ENCODE measurements at regions not wholly inside any gene's neighbourhood (a gene's known extent, or its start where the extent isn't known, plus 50 kb on each side); places are given as distances from the start of the nearest gene placed in this dataset.
"Not testable (repeated sequence)": the region's sequence is repeated elsewhere in the genome, so short reads cannot be mapped to it uniquely, and the experiment has no call there.

DNA sequence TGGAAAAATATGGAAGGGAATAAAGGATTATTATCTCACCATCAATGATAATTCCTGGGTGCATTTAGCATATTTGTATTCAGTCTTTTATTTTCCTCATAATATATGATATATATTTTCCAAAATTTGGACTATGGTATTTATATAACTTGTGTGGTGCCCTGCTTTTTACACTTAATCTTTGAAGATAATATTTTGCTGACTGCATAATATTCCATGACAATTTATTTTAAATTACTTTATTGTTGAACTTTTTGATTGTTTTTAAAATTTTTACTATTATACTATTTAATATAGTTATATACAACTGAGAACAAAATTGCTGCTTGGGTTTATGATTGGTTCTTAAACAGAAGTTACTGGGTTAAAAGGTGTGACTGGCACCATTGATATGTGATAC is 212.3 kb downstream of the TTC6 start:
- no peaks in the 10 kb centered on the region for H3K4me1 ChIP-seq (ENCODE audit: control insufficient read depth, insufficient read depth, low read length)
- no peak overlapping the region for H3K4me3 ChIP-seq (ENCODE audit: low read length)
- no peaks in the 10 kb centered on the region for H3K36me3 ChIP-seq (ENCODE audit: control insufficient read depth, insufficient read depth, low read length)
- no peak overlapping the region for H3K27ac ChIP-seq (ENCODE audit: low read depth, low read length)
- no peaks in the 10 kb centered on the region for H3K27me3 ChIP-seq (ENCODE audit: control insufficient read depth, insufficient read depth, low read length)
- H3K9ac ChIP-seq (ENCODE audit: low read length) = no peak overlapping the region

DNA sequence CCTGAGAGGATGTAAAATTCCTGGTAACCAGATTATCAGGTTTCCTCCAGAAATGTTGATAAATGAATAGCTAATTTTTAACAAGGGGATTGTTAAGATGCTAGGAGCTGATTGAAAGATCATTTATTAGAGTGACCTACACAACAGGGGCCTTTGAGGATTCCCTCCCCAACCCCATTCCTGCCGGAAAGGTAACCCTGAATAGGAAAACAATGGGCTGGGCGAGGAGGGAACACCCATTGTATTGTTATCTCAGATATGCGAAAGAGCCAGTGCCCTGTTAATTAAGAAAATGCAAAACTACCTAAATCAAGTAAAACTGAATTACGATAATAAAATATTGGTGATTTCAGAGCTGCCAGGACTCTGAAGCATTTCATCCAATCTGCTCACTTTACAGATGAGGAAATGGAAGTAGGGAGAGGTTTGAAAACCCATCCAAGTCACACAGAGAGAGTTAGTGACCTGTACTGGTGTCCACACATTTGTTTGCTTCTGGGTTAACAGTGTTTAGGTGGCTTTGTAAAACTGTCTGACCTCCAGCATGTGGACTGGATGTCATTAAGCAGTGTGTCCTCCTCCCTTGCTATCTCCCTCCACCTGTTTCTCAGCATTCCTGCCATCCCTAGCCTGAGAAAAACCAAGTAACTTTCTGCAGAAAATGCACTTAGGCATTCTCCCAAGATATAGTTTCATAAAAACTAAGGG is 214.8 kb downstream of the TTC6 start:
- Histone ChIP-seq H3K27me3 (ENCODE audit: control insufficient read depth, insufficient read depth, low read length) (no peaks in the 10 kb centered on the region), H3K4me1 (ENCODE audit: control insufficient read depth, insufficient read depth, low read length) (no peaks in the 10 kb centered on the region)

DNA sequence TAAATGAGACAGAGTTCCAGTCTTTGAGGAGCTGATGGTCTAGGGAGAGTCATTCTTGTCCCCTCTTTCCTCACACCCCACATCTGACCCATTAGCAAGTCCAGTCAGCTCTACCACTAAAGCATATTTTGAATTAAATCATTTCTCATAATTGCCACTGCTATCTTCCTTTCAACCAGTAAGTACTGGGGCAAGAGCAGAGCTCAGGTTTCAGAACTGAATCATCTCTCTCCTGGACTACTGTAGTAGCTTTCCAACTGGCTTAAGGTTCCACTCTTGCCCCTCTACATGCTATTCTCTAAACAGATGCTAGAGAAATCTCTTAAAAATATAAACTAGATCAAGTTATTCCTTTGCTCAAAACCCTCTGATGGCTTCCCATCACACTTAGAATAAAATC is 218.3 kb downstream of the TTC6 start:
- no peak overlapping the region for H3K27ac ChIP-seq (ENCODE audit: low read depth, low read length)
- H3K4me3 ChIP-seq (ENCODE audit: low read length) = no peak overlapping the region
- H3K27me3 ChIP-seq (ENCODE audit: control insufficient read depth, insufficient read depth, low read length) = no peaks in the 10 kb centered on the region
- H3K4me1 ChIP-seq (ENCODE audit: control insufficient read depth, insufficient read depth, low read length) = no peaks in the 10 kb centered on the region
- H3K36me3 ChIP-seq (ENCODE audit: control insufficient read depth, insufficient read depth, low read length) = no peaks in the 10 kb centered on the region
- H3K9ac ChIP-seq (ENCODE audit: low read length) = no peak overlapping the region

More for the DNA sequence above, 214.8 kb downstream of the TTC6 start:
- H3K4me3 ChIP-seq (ENCODE audit: low read length) = no peak overlapping the region
- no peaks in the 10 kb centered on the region for H3K36me3 ChIP-seq (ENCODE audit: control insufficient read depth, insufficient read depth, low read length)
- H3K9ac ChIP-seq (ENCODE audit: low read length) = no peak overlapping the region
- no peak overlapping the region for H3K27ac ChIP-seq (ENCODE audit: low read depth, low read length)

DNA sequence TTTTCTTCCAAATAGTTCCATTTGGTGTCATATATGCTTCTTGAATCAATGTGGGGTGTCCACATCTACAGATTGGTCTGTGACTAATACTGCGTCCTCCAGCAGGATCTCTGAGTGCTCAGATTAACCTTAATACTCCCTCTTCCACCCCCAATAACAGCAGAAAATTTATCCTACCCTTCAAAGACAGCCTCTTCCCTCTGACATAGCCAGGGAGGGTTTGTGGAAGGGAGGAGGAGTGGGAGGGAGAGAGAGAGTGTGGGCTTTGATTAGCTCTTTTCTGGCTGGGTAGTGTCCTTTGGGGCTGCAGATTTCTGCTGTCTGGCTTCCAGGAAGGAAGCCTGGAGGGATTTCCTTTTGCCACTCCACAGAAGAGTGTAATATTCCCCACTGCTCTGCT is 220.7 kb downstream of the TTC6 start:
- H3K4me3 ChIP-seq (ENCODE audit: low read length) = no peak overlapping the region
- H3K27me3 ChIP-seq (ENCODE audit: control insufficient read depth, insufficient read depth, low read length) = no peaks in the 10 kb centered on the region
- no peaks in the 10 kb centered on the region for H3K4me1 ChIP-seq (ENCODE audit: control insufficient read depth, insufficient read depth, low read length)
- no peak overlapping the region for H3K27ac ChIP-seq (ENCODE audit: low read depth, low read length)
- no peaks in the 10 kb centered on the region for H3K36me3 ChIP-seq (ENCODE audit: control insufficient read depth, insufficient read depth, low read length)
- H3K9ac ChIP-seq (ENCODE audit: low read length) = no peak overlapping the region

DNA sequence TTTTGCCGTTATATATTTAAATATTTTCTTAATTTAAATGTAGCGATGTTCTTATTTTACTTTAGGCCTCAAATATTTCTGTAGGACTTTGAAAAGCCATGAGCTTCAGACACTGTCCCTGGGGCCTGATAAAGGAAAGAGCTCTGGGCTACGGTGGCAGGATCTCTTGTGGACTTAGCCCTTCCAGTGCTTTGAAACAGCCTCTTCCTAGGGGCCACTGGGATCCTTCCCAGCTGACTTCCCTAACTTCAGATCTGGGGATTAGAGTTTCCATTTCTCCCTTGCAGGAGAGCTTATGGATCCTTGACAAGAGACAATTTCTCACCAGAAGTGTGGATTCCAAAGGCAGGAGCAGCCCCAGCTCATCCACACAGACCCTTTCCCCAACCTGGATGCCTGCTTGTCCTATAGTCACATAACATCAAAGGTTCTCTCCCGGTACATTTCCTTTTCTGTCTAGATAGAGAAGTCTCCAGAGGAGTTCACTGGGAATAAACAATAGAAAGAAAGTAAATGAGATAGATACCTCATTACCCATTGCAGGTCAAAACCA is 221.4 kb downstream of the TTC6 start:
- Histone ChIP-seq H3K27ac (ENCODE audit: low read depth, low read length) (no peak overlapping the region), H3K4me1 (ENCODE audit: control insufficient read depth, insufficient read depth, low read length) (no peaks in the 10 kb centered on the region), H3K9ac (ENCODE audit: low read length) (no peak overlapping the region), H3K27me3 (ENCODE audit: control insufficient read depth, insufficient read depth, low read length) (no peaks in the 10 kb centered on the region), H3K4me3 (ENCODE audit: low read length) (no peak overlapping the region), H3K36me3 (ENCODE audit: control insufficient read depth, insufficient read depth, low read length) (no peaks in the 10 kb centered on the region)

DNA sequence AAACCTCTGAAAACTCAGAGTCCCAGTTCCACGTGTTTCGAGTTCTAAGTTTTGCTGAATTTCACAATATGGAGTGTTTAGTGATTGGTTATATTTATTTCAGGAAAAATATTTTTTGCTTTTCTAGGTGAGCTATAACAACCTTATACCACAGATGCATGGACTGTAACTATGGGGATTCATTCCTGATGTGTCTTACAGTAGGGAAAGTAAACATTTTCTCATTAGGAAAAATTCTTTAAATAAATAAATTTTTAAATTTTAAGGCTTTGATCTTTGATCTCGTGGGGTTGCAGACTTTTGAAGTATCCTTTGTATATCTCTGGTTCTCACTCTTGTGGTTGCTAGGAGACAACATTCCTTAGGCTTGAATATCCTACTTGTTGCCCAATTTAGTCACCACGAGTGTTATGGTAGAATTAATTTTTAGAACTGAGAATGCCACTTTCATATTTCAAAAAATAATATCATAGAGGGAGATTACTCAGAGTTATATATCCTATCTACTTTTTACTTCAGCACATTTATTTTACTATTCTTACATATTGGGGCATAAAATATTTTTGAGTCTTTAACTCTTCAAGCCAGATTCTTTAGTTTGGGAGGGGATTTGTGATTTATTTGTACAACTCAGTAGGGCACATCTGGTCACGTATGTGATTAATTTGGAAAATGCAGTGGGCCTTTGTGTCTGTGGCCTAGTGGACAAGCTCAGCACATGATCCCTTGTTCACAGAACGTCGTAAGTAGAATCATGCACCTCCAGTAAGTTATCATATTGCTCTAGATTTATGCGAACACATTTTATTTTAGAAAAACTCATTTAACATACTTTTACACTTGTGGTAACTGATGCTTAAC is 224.0 kb downstream of the TTC6 start:
- no peaks in the 10 kb centered on the region for H3K4me1 ChIP-seq (ENCODE audit: control insufficient read depth, insufficient read depth, low read length)
- H3K27ac ChIP-seq (ENCODE audit: low read depth, low read length) = no peak overlapping the region
- H3K36me3 ChIP-seq (ENCODE audit: control insufficient read depth, insufficient read depth, low read length) = no peaks in the 10 kb centered on the region
- H3K27me3 ChIP-seq (ENCODE audit: control insufficient read depth, insufficient read depth, low read length) = no peaks in the 10 kb centered on the region
- H3K9ac ChIP-seq (ENCODE audit: low read length) = no peak overlapping the region
- H3K4me3 ChIP-seq (ENCODE audit: low read length) = no peak overlapping the region

DNA sequence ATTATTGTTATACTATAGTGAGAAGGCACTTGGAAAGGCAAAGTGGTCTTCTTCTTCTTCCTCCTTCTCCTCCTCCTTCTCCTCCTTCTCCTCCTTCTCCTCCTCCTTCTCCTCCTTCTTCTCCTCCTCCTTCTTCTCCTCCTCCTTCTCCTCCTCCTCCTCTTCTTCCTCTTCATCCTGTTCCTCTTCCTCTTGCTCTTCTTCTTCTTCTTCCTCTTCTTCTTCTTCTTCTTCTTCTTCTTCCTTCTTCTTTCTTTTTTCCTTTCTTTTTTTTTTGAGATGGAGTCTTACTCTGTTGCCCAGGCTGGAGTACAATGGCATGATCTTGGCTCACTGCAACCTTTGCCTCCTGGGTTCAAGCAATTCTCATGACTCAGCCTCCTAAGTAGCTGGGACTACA is 225.4 kb downstream of the TTC6 start:
- not testable (repeated sequence) for H3K4me1 ChIP-seq (ENCODE audit: control insufficient read depth, insufficient read depth, low read length); H3K36me3 ChIP-seq (ENCODE audit: control insufficient read depth, insufficient read depth, low read length); H3K27me3 ChIP-seq (ENCODE audit: control insufficient read depth, insufficient read depth, low read length); H3K4me3 ChIP-seq (ENCODE audit: low read length); H3K27ac ChIP-seq (ENCODE audit: low read depth, low read length); H3K9ac ChIP-seq (ENCODE audit: low read length)

DNA sequence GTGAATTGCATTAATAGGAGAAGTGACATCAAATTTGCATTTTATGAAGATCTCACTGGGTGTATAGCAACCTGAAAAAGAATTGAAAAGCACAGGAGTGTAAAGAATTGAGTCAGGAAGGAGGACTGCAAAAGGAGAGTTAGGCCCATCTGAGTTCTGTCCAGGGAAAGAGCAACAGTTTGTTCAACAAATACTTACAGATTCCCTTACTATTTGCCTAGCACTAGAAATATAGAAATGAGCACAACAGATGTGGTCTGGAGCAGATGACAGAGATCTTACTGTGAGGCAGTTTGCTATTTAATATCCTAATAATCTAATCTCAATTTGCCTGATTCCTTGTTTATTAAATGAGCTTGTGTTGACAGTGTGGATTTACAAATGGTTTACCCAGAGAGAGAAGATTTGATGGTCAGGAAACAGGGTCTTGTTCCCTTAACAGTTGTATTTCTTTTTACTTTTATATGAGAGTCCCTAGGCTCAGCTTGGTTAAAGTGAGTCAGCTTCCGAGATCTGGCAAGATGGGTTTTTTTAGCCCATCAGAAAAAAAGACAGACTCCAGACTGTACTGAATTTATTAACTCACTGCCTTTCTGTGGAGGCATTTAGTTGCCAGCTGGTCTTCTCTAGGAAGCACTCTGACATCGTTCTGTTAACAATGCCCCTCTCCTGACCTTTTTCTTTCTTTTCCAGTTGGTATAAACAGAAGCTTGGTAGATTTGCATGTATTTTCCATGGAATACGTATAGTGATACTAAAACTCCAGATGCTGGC is 229.7 kb downstream of the TTC6 start:
- Histone ChIP-seq H3K4me1 (ENCODE audit: control insufficient read depth, insufficient read depth, low read length) (peaks cover 4% of the 10 kb centered on the region), H3K27me3 (ENCODE audit: control insufficient read depth, insufficient read depth, low read length) (no peaks in the 10 kb centered on the region), H3K27ac (ENCODE audit: low read depth, low read length) (no peak overlapping the region), H3K36me3 (ENCODE audit: control insufficient read depth, insufficient read depth, low read length) (no peaks in the 10 kb centered on the region), H3K9ac (ENCODE audit: low read length) (no peak overlapping the region), H3K4me3 (ENCODE audit: low read length) (no peak overlapping the region)

DNA sequence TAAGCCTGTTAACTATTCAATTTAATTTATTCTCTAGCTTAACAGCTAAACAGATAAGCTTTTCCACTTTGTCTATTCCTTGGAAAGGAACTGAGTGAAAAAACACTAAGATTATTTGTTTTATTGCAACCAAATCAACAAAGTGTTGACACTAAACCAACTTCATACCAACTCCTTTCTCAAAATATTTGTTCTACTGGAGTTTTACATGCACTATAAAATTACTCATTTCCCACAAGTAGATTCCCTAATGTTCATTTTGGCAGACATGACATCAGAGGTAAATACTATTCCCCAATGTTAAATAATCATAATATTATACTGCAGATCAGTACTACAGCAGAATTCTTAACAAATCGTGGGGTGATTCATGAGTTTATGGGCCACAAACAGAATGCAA is 231.4 kb downstream of the TTC6 start:
- H3K4me3 ChIP-seq (ENCODE audit: low read length) = no peak overlapping the region
- no peaks in the 10 kb centered on the region for H3K27me3 ChIP-seq (ENCODE audit: control insufficient read depth, insufficient read depth, low read length)
- H3K27ac ChIP-seq (ENCODE audit: low read depth, low read length) = no peak overlapping the region
- no peak overlapping the region for H3K9ac ChIP-seq (ENCODE audit: low read length)
- H3K4me1 ChIP-seq (ENCODE audit: control insufficient read depth, insufficient read depth, low read length) = peaks cover 4% of the 10 kb centered on the region
- no peaks in the 10 kb centered on the region for H3K36me3 ChIP-seq (ENCODE audit: control insufficient read depth, insufficient read depth, low read length)

DNA sequence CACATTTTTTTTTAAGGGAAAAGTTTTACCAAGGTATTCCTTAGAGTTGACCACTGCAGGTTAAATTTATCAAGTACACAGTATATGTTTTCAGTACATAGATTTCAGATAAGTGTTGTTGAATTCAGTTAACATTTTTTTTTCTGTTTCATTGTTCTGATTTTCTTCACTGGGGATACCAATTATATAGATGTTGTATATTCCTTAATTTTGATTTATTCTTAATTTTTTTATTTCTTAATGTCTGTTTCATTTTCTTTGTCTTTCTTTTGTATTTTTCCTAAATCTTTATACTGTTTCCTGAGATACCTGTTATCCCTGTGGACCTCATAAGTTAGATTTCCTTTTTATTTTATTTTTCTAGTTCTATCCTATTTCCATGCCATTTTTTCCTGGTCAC is 234.8 kb downstream of the TTC6 start:
- H3K27ac ChIP-seq (ENCODE audit: low read depth, low read length) = no peak overlapping the region
- no peak overlapping the region for H3K4me3 ChIP-seq (ENCODE audit: low read length)
- no peaks in the 10 kb centered on the region for H3K36me3 ChIP-seq (ENCODE audit: control insufficient read depth, insufficient read depth, low read length)
- H3K4me1 ChIP-seq (ENCODE audit: control insufficient read depth, insufficient read depth, low read length) = no peaks in the 10 kb centered on the region
- H3K9ac ChIP-seq (ENCODE audit: low read length) = no peak overlapping the region
- no peaks in the 10 kb centered on the region for H3K27me3 ChIP-seq (ENCODE audit: control insufficient read depth, insufficient read depth, low read length)

DNA sequence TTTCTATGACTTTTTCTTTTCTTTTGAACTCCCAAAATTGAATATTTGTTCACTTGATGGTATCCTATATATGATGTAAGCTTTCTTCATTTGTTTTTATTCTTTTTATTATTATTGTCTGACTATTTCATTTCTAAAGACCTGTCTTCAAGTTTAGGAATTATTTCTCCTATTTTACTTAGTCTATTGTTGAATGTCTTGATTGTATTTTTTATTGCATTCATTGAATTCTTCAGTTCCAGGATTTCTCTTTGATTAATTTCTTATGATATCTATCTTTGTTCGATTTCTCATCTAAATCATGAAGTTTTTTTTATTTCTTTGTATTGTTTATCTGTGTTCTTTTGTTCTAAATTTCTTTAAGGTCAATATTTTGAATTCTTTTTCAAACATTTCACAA is 238.8 kb downstream of the TTC6 start:
- Histone ChIP-seq H3K27me3 (ENCODE audit: control insufficient read depth, insufficient read depth, low read length) (no peaks in the 10 kb centered on the region), H3K4me1 (ENCODE audit: control insufficient read depth, insufficient read depth, low read length) (no peaks in the 10 kb centered on the region)

DNA sequence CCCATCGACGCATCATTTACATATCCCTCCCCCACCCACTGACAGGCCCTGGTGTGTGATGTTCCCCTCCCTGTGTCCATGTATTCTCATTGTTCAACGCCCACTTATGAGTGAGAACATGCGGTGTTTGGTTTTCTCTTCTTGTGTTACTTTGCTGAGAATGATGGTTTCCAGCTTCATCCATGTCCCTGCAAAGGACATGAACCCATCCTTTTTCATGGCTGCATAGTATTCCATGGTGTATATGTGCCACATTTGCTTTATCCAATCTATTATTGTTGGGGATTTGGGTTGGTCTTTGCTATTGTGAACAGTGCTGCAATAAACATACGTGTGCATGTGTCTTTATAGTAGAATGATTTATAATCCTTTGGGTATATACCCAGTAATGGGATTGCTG is 243.3 kb downstream of the TTC6 start:
- H3K36me3 ChIP-seq (ENCODE audit: control insufficient read depth, insufficient read depth, low read length); H3K4me3 ChIP-seq (ENCODE audit: low read length); H3K9ac ChIP-seq (ENCODE audit: low read length); H3K4me1 ChIP-seq (ENCODE audit: control insufficient read depth, insufficient read depth, low read length); H3K27me3 ChIP-seq (ENCODE audit: control insufficient read depth, insufficient read depth, low read length); H3K27ac ChIP-seq (ENCODE audit: low read depth, low read length): not testable (repeated sequence)

More for the DNA sequence above, 238.8 kb downstream of the TTC6 start:
- Histone ChIP-seq H3K27ac (ENCODE audit: low read depth, low read length) (no peak overlapping the region), H3K4me3 (ENCODE audit: low read length) (no peak overlapping the region), H3K9ac (ENCODE audit: low read length) (no peak overlapping the region), H3K36me3 (ENCODE audit: control insufficient read depth, insufficient read depth, low read length) (no peaks in the 10 kb centered on the region)

Measured in rectal smooth muscle tissue (tissue), 1 donor.